ENCODE measurements at regions not wholly inside any gene's neighbourhood (a gene's known extent, or its start where the extent isn't known, plus 50 kb on each side); places are given as distances from the start of the nearest gene placed in this dataset.

- DNase-seq (ENCODE audit: low spot score): no peak
Observed at GRCh38 chr12:24280056-24280842, 330.8 kb upstream of the SOX5 start.

- no peak for DNase-seq (ENCODE audit: low spot score)
Observed at GRCh38 chr12:24278832-24279231, 329.4 kb upstream of the SOX5 start.

GRCh38 chr12:24270965-24271364 lies 321.5 kb upstream of the SOX5 start:
- DNase-seq (ENCODE audit: low spot score): no peak

GRCh38 chr12:24270464-24270863 lies 321.0 kb upstream of the SOX5 start:
- DNase-seq (ENCODE audit: low spot score): no peak

GRCh38 chr12:24268663-24269186 lies 319.3 kb upstream of the SOX5 start:
- DNase-seq (ENCODE audit: low spot score): no peak

GRCh38 chr12:24266982-24267381 lies 317.5 kb upstream of the SOX5 start:
- no peak for DNase-seq (ENCODE audit: low spot score)

GRCh38 chr12:24256684-24257083 lies 307.2 kb upstream of the SOX5 start:
- DNase-seq (ENCODE audit: low spot score): no peak

- no peak for DNase-seq (ENCODE audit: low spot score)
Observed at GRCh38 chr12:24255920-24256665, 306.6 kb upstream of the SOX5 start.

GRCh38 chr12:24252602-24253001 lies 303.1 kb upstream of the SOX5 start:
- no peak for DNase-seq (ENCODE audit: low spot score)

- DNase-seq (ENCODE audit: low spot score): no peak
Observed at GRCh38 chr12:24246934-24247333, 297.5 kb upstream of the SOX5 start.

GRCh38 chr12:24246376-24246775 lies 296.9 kb upstream of the SOX5 start:
- DNase-seq (ENCODE audit: low spot score): no peak

GRCh38 chr12:24244801-24245200 lies 295.3 kb upstream of the SOX5 start:
- DNase-seq (ENCODE audit: low spot score): no peak

GRCh38 chr12:24244231-24244630 lies 294.8 kb upstream of the SOX5 start:
- no peak for DNase-seq (ENCODE audit: low spot score)

- no peak for DNase-seq (ENCODE audit: low spot score)
Observed at GRCh38 chr12:24240707-24241106, 291.2 kb upstream of the SOX5 start.

- DNase-seq (ENCODE audit: low spot score): no peak
Observed at GRCh38 chr12:24233519-24234246, 284.2 kb upstream of the SOX5 start.

GRCh38 chr12:24232531-24232930 lies 283.1 kb upstream of the SOX5 start:
- DNase-seq (ENCODE audit: low spot score): no peak

- no peak for DNase-seq (ENCODE audit: low spot score)
Observed at GRCh38 chr12:24231298-24231697, 281.8 kb upstream of the SOX5 start.

- DNase-seq (ENCODE audit: low spot score): no peak
Observed at GRCh38 chr12:24230061-24230701, 280.7 kb upstream of the SOX5 start.

- no peak for DNase-seq (ENCODE audit: low spot score)
Observed at GRCh38 chr12:24229031-24229700, 279.7 kb upstream of the SOX5 start.

- no peak for DNase-seq (ENCODE audit: low spot score)
Observed at GRCh38 chr12:24228371-24228770, 278.9 kb upstream of the SOX5 start.

- no peak for DNase-seq (ENCODE audit: low spot score)
Observed at GRCh38 chr12:24227551-24227950, 278.1 kb upstream of the SOX5 start.
